ENCODE measurements at regions not wholly inside any gene's neighbourhood (a gene's known extent, or its start where the extent isn't known, plus 50 kb on each side); places are given as distances from the start of the nearest gene placed in this dataset.

DNA sequence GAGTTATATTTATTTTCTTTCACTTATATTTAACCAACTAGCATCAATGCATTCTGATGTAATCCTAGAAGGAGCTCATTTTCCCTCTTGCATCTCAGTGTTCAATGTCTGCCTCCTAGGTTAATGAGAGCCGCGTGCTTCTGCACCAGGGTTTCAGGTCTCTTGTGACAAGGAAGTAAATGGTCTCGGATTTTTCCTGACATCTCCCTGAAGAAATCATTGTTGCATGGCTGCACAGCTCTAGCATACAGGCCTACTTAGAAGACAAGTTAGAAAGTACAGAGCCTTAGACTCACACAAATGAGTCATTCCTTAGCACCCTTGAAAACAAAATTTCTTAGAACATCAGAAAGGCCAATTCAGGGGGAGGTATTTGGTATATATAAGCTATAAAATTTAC, 57.2 kb upstream of the KLF12 start:
- no peak for DNase-seq
- intact Hi-C loops (cut with DNase I): no loop called here

DNA sequence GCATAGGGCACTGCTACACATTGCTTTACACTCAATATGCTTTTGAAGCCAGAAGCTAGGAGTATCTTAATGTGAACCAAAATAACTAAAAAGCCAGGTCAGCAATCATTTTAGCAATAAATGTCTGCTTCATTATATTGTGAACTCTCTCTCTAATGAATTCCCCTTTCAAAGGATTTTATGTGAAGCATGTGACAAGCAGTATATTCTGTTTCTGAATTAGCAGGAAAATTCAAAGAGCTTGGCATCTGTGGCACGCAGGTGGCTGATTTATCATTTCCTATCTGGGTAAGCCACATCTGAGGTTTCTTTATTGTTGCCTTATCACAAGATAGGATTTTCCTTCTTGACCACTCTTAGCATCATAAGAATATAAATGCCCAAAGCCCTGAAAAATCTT, 56.8 kb upstream of the KLF12 start:
- intact Hi-C loops (cut with DNase I): no loop called here
- no peak for DNase-seq

DNA sequence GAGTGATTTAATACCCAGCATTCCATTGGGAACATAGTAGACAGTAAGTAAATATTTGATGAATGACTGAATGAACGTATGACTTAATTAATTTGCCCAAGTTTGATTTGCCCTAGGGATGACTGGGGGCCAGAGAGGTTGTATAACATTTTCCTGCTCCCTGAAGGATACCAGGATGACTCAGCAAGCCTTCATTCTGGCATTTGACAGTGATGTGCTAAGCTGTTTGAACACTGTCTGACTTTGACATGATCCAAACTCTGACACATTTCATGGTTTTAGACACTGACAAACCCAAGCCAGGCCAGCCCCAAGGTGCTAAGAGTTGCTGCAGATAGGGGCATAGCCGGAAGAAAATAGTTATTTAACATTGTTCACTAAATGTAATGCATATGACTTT, 53.4 kb upstream of the KLF12 start:
- no peak for DNase-seq
- intact Hi-C loops (cut with DNase I): no loop called here

DNA sequence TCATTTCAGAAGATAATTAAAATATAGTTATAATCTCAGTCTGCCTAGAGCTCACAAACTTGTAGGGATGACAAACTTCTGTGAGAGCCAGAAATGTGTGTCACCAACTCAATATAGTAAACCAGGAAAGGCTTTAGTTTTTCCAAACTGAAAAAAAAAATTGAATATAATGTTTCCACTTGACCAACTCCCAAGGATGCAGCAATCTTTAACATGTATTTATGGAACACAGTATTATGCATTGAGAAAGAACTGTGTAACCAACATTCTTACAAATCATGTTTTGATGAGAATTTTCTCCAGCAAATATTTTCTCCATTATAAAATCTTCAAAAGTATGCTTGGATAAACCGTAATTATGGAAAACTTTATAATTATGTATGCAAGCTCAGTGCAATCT, 50.1 kb upstream of the KLF12 start:
- intact Hi-C loops (cut with DNase I): no loop called here
- DNase-seq: no peak
